Endothelial cell of umbilical vein (primary cell): ENCODE measurements at regions not wholly inside any gene's neighbourhood (a gene's known extent, or its start where the extent isn't known, plus 50 kb on each side); places are given as distances from the start of the nearest gene placed in this dataset.

ENCODE experiments used
- BruUV-seq: library from RNA; stranded (reverse); fragments of 400-500 nt; replicated peaks from 2 replicates; lab custom pipeline; 2021; lab: Mats Ljungman, UMichigan
- CTCF ChIA-PET: fragments of 300-600, 350-600 bp; sonication (Branson Sonifier 250); formaldehyde crosslinking; loops from one replicate; lab custom pipeline; 2021; ENCODE audit warnings: antibody characterized with exemption, inconsistent platforms; lab: Charles Lee
- POLR2A ChIA-PET: fragments of 300-600, 350-600 bp; sonication (Branson Sonifier 250); formaldehyde crosslinking; loops from one replicate; lab custom pipeline; 2021; ENCODE audit warnings: antibody characterized with exemption, inconsistent platforms; lab: Charles Lee
- DNase-seq: peaks from one replicate; pipeline ENCODE4 v3.0.0-alpha.2; 2011; ENCODE audit warnings: low read depth, low spot score
- FAIRE-seq: peaks from 2 replicates; lab custom pipeline; 2011; peaks lifted over from hg19 to GRCh38; lab: Jason Lieb, UNC
- H2AFZ ChIP-seq: 2 replicates; pipeline ENCODE4 v1.6.0; 2012; ENCODE audit warnings: low read depth, low read length, control low read depth, inconsistent platforms
- H3K27ac ChIP-seq: 2 replicates; pipeline ENCODE4 v1.5.1; 2011; ENCODE audit warnings: low read depth, mild to moderate bottlenecking, control low read depth, low read length, moderate library complexity; ENCODE audit not compliant: insufficient read depth
- H3K27me3 ChIP-seq, 2 experiments: 2 replicates each; pipeline versions ENCODE4 v1.6.0 to v1.6.1; 2011; ENCODE audit warnings: low read length in 2 of 2, mixed read lengths in 1 of 2; ENCODE audit not compliant: control insufficient read depth in 2 of 2, insufficient read depth in 2 of 2
- H3K36me3 ChIP-seq, 2 experiments: 2 replicates in 1 of 2; 3 replicates in 1 of 2; pipeline ENCODE4 v1.5.1; 2011; ENCODE audit warnings: low read length in 2 of 2, mild to moderate bottlenecking in 1 of 2, moderate library complexity in 1 of 2; ENCODE audit not compliant: control insufficient read depth in 2 of 2, insufficient read depth in 2 of 2; ENCODE audit errors: extremely low read depth in 1 of 2
- H3K4me1 ChIP-seq: 3 replicates; pipeline ENCODE4 v1.5.1; 2011; ENCODE audit warnings: mild to moderate bottlenecking, low read length; ENCODE audit not compliant: control insufficient read depth, insufficient read depth; ENCODE audit errors: extremely low read depth
- H3K4me2 ChIP-seq: 2 replicates; pipeline ENCODE4 v1.6.1; 2011; ENCODE audit warnings: low read length, control low read depth, mixed read lengths; ENCODE audit not compliant: insufficient read depth
- H3K4me3 ChIP-seq, 3 experiments: fragments of 200-600 bp in 1 of 3; sonication (generic), shearing (Covaris generic) in 1 of 3; replicated peaks in 1 of 3; 2 replicates each; pipeline ENCODE4 v1.5.1; 2011 to 2016; ENCODE audit warnings: control low read depth in 3 of 3, low read length in 3 of 3, mild to moderate bottlenecking in 2 of 3, inconsistent platforms in 1 of 3, low read depth in 1 of 3, moderate library complexity in 1 of 3; ENCODE audit not compliant: insufficient read depth in 1 of 3
- H3K79me2 ChIP-seq: 2 replicates; pipeline ENCODE4 v1.6.0; 2012; ENCODE audit warnings: low read length, inconsistent platforms; ENCODE audit not compliant: control insufficient read depth, insufficient read depth
- H3K9ac ChIP-seq: replicated peaks from 2 replicates; pipeline ENCODE3; 2011; ENCODE audit warnings: low read length, control low read depth; ENCODE audit not compliant: insufficient read depth; ENCODE audit errors: extremely low read depth
- H3K9me1 ChIP-seq: replicated peaks from 3 replicates; pipeline ENCODE4 v1.6.0; 2011; ENCODE audit warnings: mild to moderate bottlenecking, low read length; ENCODE audit not compliant: control insufficient read depth, insufficient read depth; ENCODE audit errors: extremely low read depth
- H3K9me3 ChIP-seq: replicated peaks from 2 replicates; pipeline ENCODE4 v1.5.1; 2012; ENCODE audit warnings: low read length, inconsistent platforms; ENCODE audit not compliant: control insufficient read depth, insufficient read depth
- H4K20me1 ChIP-seq: replicated peaks from 2 replicates; pipeline ENCODE3; 2011; ENCODE audit warnings: mild to moderate bottlenecking, low read length; ENCODE audit not compliant: control insufficient read depth, insufficient read depth; ENCODE audit errors: extremely low read depth
- EZH2 ChIP-seq: IDR thresholded peaks from 2 replicates; pipeline ENCODE4 v1.6.1; 2012; ENCODE audit warnings: borderline replicate concordance, low read depth, mild to moderate bottlenecking, moderate library complexity, low read length, inconsistent platforms; ENCODE audit not compliant: severe bottlenecking
- FOS ChIP-seq: IDR thresholded peaks from 2 replicates; pipeline ENCODE4 v1.6.1; 2011; ENCODE audit warnings: mild to moderate bottlenecking, low read length, moderate library complexity, borderline replicate concordance; ENCODE audit not compliant: insufficient read depth
- GATA2 ChIP-seq: IDR thresholded peaks from 2 replicates; pipeline ENCODE4 v1.7.0; 2011; ENCODE audit warnings: low read depth, mild to moderate bottlenecking, moderate library complexity, mixed read lengths, low read length; ENCODE audit not compliant: insufficient read length, insufficient read depth
- JUN ChIP-seq: IDR thresholded peaks from 2 replicates; pipeline ENCODE4 v1.6.1; 2011; ENCODE audit warnings: borderline replicate concordance, low read depth; ENCODE audit not compliant: insufficient read length, insufficient read depth
- MAX ChIP-seq: IDR thresholded peaks from 2 replicates; pipeline ENCODE4 v1.6.1; 2011; ENCODE audit not compliant: insufficient read depth, insufficient read length
- MYC ChIP-seq: IDR thresholded peaks from one replicate; pipeline ENCODE4 v1.6.1; 2011; ENCODE audit warnings: mild to moderate bottlenecking, low read depth, low read length
- POLR2A ChIP-seq: IDR thresholded peaks from 2 replicates; pipeline ENCODE4 v1.6.1; 2012; ENCODE audit warnings: low read depth, mild to moderate bottlenecking, control low read depth, low read length
- POLR2AphosphoS5 ChIP-seq: IDR thresholded peaks from 2 replicates; pipeline ENCODE4 v1.6.1; 2012; ENCODE audit warnings: low read depth, mild to moderate bottlenecking, control low read depth, low read length, moderate library complexity; ENCODE audit not compliant: insufficient read depth
- dilution Hi-C: fragments of 300-500 bp; cut with MboI; formaldehyde crosslinking; loops from one replicate; pipeline ENCODE4 v1.15.0; 2019; ENCODE audit warnings: low sequenced_read_pairs; ENCODE audit not compliant: extremely low pct_ligation_motif_present
- intact Hi-C: fragments of 100-400 bp; cut with micrococcal nuclease; formaldehyde crosslinking; loops from one replicate; pipeline ENCODE4 v1.10.0; 2022
- TF ChIP-seq, protein P1 (sequence below), 2 donors: IDR thresholded peaks; 1 replicate in 1 of 2; 2 replicates in 1 of 2; pipeline ENCODE4 v1.5.1; 2011; ENCODE audit warnings: low read length in 2 of 2, mild to moderate bottlenecking in 2 of 2, moderate library complexity in 2 of 2, control low read depth in 1 of 2, inconsistent platforms in 1 of 2, low read depth in 1 of 2; ENCODE audit not compliant: insufficient read depth in 1 of 2; ENCODE audit errors: extremely low read depth in 1 of 2

GRCh38 chr4:177740563-177740962, 298.3 kb upstream of the AGA start:
- Histone ChIP-seq H3K36me3 (no peaks in the 10 kb centered on the region), H2AFZ (no peak overlapping the region), H3K9ac (no peak overlapping the region), H4K20me1 (no peaks in the 10 kb centered on the region), H3K4me3 (no peak overlapping the region), H3K4me2 (no peak overlapping the region), H3K9me1 (no peaks in the 10 kb centered on the region), H3K4me1 (no peaks in the 10 kb centered on the region), H3K79me2 (no peaks in the 10 kb centered on the region), H3K27ac (no peak overlapping the region), H3K9me3 (no peaks in the 10 kb centered on the region), H3K27me3 (no peaks in the 10 kb centered on the region)
- FAIRE-seq (no peak), DNase-seq (no peak)
- TF ChIP-seq EZH2, result no peak
- TF ChIP-seq POLR2A, result no peak
- TF ChIP-seq MYC, result no peak
- no peak for TF ChIP-seq POLR2AphosphoS5
- TF ChIP-seq MAX, result no peak
- no peak for TF ChIP-seq JUN
- no peak for TF ChIP-seq GATA2
- no peak for TF ChIP-seq FOS
- TF ChIP-seq, protein P1, sequence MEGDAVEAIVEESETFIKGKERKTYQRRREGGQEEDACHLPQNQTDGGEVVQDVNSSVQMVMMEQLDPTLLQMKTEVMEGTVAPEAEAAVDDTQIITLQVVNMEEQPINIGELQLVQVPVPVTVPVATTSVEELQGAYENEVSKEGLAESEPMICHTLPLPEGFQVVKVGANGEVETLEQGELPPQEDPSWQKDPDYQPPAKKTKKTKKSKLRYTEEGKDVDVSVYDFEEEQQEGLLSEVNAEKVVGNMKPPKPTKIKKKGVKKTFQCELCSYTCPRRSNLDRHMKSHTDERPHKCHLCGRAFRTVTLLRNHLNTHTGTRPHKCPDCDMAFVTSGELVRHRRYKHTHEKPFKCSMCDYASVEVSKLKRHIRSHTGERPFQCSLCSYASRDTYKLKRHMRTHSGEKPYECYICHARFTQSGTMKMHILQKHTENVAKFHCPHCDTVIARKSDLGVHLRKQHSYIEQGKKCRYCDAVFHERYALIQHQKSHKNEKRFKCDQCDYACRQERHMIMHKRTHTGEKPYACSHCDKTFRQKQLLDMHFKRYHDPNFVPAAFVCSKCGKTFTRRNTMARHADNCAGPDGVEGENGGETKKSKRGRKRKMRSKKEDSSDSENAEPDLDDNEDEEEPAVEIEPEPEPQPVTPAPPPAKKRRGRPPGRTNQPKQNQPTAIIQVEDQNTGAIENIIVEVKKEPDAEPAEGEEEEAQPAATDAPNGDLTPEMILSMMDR (IDR thresholded peaks at IDR 0.05; ENCODE audit: extremely low read depth in 1 of 2, insufficient read depth in 1 of 2, low read depth in 1 of 2, low read length in 2 of 2), result no peak
- CTCF ChIA-PET, result no interaction called here
- intact Hi-C loops (no loop called here), dilution Hi-C loops (no loop called here)
- BruUV-seq, result no TSS peak
- POLR2A ChIA-PET, result no interaction called here
